8988T (cell line): ENCODE measurements at regions not wholly inside any gene's neighbourhood (a gene's known extent, or its start where the extent isn't known, plus 50 kb on each side); places are given as distances from the start of the nearest gene placed in this dataset.
"Not testable (repeated sequence)": the region's sequence is repeated elsewhere in the genome, so short reads cannot be mapped to it uniquely, and the experiment has no call there.

Source experiments
- DNase-seq: peaks from one replicate; pipeline ENCODE4 v3.0.0; 2011

GRCh38 chr7:16369855-16370254, 51.5 kb downstream of the CRPPA start:
- no peak for DNase-seq

- not testable (repeated sequence) for DNase-seq
Observed at GRCh38 chr7:16369309-16369708, 52.0 kb downstream of the CRPPA start.

- no peak for DNase-seq
Observed at GRCh38 chr7:16368885-16369284, 52.5 kb downstream of the CRPPA start.

GRCh38 chr7:16367115-16367514, 54.2 kb downstream of the CRPPA start:
- no peak for DNase-seq

- DNase-seq = no peak
Observed at GRCh38 chr7:16365952-16366351, 55.4 kb downstream of the CRPPA start.

GRCh38 chr7:16365177-16365576, 56.2 kb downstream of the CRPPA start:
- DNase-seq = no peak

- DNase-seq = no peak
Observed at GRCh38 chr7:16359216-16359615, 62.1 kb downstream of the CRPPA start.

GRCh38 chr7:16357921-16358320, 63.4 kb downstream of the CRPPA start:
- no peak for DNase-seq

GRCh38 chr7:16357474-16357873, 63.9 kb downstream of the CRPPA start:
- no peak for DNase-seq

- DNase-seq = no peak
Observed at GRCh38 chr7:16356301-16356958, 64.9 kb downstream of the CRPPA start.

- DNase-seq = no peak
Observed at GRCh38 chr7:16354573-16354972, 66.8 kb downstream of the CRPPA start.

- no peak for DNase-seq
Observed at GRCh38 chr7:16353226-16353625, 68.1 kb downstream of the CRPPA start.

GRCh38 chr7:16350634-16351033, 70.7 kb downstream of the CRPPA start:
- DNase-seq = no peak

GRCh38 chr7:16348251-16348650, 73.1 kb downstream of the CRPPA start:
- no peak for DNase-seq

- no peak for DNase-seq
Observed at GRCh38 chr7:16347827-16348192, 73.5 kb downstream of the CRPPA start.

- DNase-seq = no peak
Observed at GRCh38 chr7:16347066-16347826, 74.1 kb downstream of the CRPPA start.

GRCh38 chr7:16345979-16346958, 75.1 kb downstream of the CRPPA start:
- no peak for DNase-seq

- DNase-seq = no peak
Observed at GRCh38 chr7:16344927-16345326, 76.4 kb downstream of the CRPPA start.

- DNase-seq = no peak
Observed at GRCh38 chr7:16343612-16344011, 77.7 kb downstream of the CRPPA start.

GRCh38 chr7:16338065-16338464, 83.3 kb downstream of the CRPPA start:
- no peak for DNase-seq

GRCh38 chr7:16326106-16326505, 95.2 kb downstream of the CRPPA start:
- DNase-seq = no peak

GRCh38 chr7:16323313-16323712, 98.0 kb downstream of the CRPPA start:
- DNase-seq = no peak

GRCh38 chr7:16320099-16320660, 101.2 kb downstream of the CRPPA start:
- no peak for DNase-seq
